SK-N-SH (cell line): ENCODE measurements at regions not wholly inside any gene's neighbourhood (a gene's known extent, or its start where the extent isn't known, plus 50 kb on each side); places are given as distances from the start of the nearest gene placed in this dataset.

ENCODE experiments used
- CTCF ChIA-PET: fragments of 300-600, 350-600 bp; formaldehyde crosslinking; extraction: SDS; loops from one replicate; lab custom pipeline; 2021; lab: Yijun Ruan, JAX
- POLR2A ChIA-PET: fragments of 350-600 bp; sonication (Branson Sonifier 250); formaldehyde crosslinking; extraction: SDS; loops from one replicate; lab custom pipeline; 2020; ENCODE audit warnings: antibody characterized with exemption, inconsistent platforms; lab: Yijun Ruan, JAX
- DNase-seq: peaks from one replicate; pipeline ENCODE4 v3.0.0; 2012
- H2AFZ ChIP-seq: fragments of 200-600 bp; sonication (generic); 2 replicates; pipeline ENCODE4 v1.8.1; 2016; ENCODE audit warnings: antibody characterized with exemption, mild to moderate bottlenecking, low read depth
- H3F3A ChIP-seq: fragments of 200-600 bp; sonication (generic); replicated peaks from 2 replicates; pipeline ENCODE3; 2016; ENCODE audit warnings: antibody characterized with exemption, mild to moderate bottlenecking; ENCODE audit not compliant: insufficient read depth
- H3K27ac ChIP-seq, 2 experiments: fragments of 200-500 bp in 1 of 2; fragments of 200-600 bp in 1 of 2; sonication (Bioruptor generic) in 1 of 2; sonication (generic), shearing (Covaris generic) in 1 of 2; 2 replicates each; pipeline versions ENCODE4 v1.5.1 to v1.6.1; 2014 to 2016; ENCODE audit warnings: low read depth in 2 of 2, inconsistent platforms in 1 of 2, low read length in 1 of 2, mild to moderate bottlenecking in 1 of 2, mixed read lengths in 1 of 2
- H3K27me3 ChIP-seq: fragments of 200-600 bp; sonication (generic), shearing (Covaris generic); 2 replicates; pipeline ENCODE4 v1.6.1; 2016; ENCODE audit warnings: mixed run types; ENCODE audit not compliant: insufficient read depth
- H3K36me3 ChIP-seq, 2 experiments: fragments of 200-500 bp in 1 of 2; fragments of 200-600 bp in 1 of 2; sonication (Bioruptor generic) in 1 of 2; sonication (generic) in 1 of 2; replicated peaks in 1 of 2; 2 replicates each; pipeline versions ENCODE3 to v1.5.1; 2014 to 2016; ENCODE audit warnings: low read length in 1 of 2, mild to moderate bottlenecking in 1 of 2; ENCODE audit not compliant: insufficient read depth in 2 of 2, control insufficient read depth in 1 of 2
- H3K4me1 ChIP-seq, 2 experiments: fragments of 200-500 bp in 1 of 2; fragments of 200-600 bp in 1 of 2; sonication (Bioruptor generic) in 1 of 2; sonication (generic), shearing (Covaris generic) in 1 of 2; 2 replicates each; pipeline versions ENCODE4 v1.5.1 to v1.6.1; 2014 to 2016; ENCODE audit warnings: low read depth in 1 of 2, low read length in 1 of 2, mixed run types in 1 of 2; ENCODE audit not compliant: insufficient read depth in 2 of 2, control insufficient read depth in 1 of 2
- H3K4me2 ChIP-seq: fragments of 200-600 bp; sonication (generic), shearing (Covaris generic); 2 replicates; pipeline ENCODE4 v1.6.1; 2017; ENCODE audit warnings: mixed run types
- H3K4me3 ChIP-seq, 2 experiments: fragments of 200-500 bp in 1 of 2; fragments of 200-600 bp in 1 of 2; sonication (Bioruptor generic) in 1 of 2; sonication (generic), shearing (Covaris generic) in 1 of 2; 2 replicates each; pipeline versions ENCODE4 v1.5.1 to v1.8.1; 2014 to 2016; ENCODE audit warnings: low read depth in 2 of 2, inconsistent platforms in 1 of 2, low read length in 1 of 2, mild to moderate bottlenecking in 1 of 2, mixed read lengths in 1 of 2, moderate library complexity in 1 of 2
- H3K79me2 ChIP-seq: fragments of 200-600 bp; sonication (generic); 2 replicates; pipeline ENCODE4 v1.8.1; 2017; ENCODE audit warnings: mild to moderate bottlenecking; ENCODE audit not compliant: insufficient read depth
- H3K9ac ChIP-seq: fragments of 200-600 bp; sonication (generic); 2 replicates; pipeline ENCODE4 v1.6.1; 2017; ENCODE audit warnings: mixed run types
- H3K9me2 ChIP-seq: fragments of 200-600 bp; sonication (generic); 2 replicates; pipeline ENCODE4 v1.6.1; 2017; ENCODE audit warnings: mixed run types
- H3K9me3 ChIP-seq: fragments of 200-600 bp; sonication (generic); 2 replicates; pipeline ENCODE4 v1.6.1; 2017; ENCODE audit warnings: mixed run types, mild to moderate bottlenecking, moderate library complexity
- H4K20me1 ChIP-seq: fragments of 200-600 bp; sonication (generic); 2 replicates; pipeline ENCODE4 v1.6.1; 2017; ENCODE audit warnings: mild to moderate bottlenecking, mixed run types; ENCODE audit not compliant: insufficient read depth
- ELF1 ChIP-seq: IDR thresholded peaks from 2 replicates; pipeline ENCODE4 v1.4.0; 2012
- EP300 ChIP-seq, 2 experiments: IDR thresholded peaks; 2 replicates each; pipeline versions ENCODE4 v1.4.0 to v1.6.1; 2012; ENCODE audit warnings: borderline replicate concordance in 1 of 2, low read depth in 1 of 2, low read length in 1 of 2
- EZH2phosphoT487 ChIP-seq: fragments of 200-600 bp; sonication (generic); IDR thresholded peaks from 2 replicates; pipeline ENCODE4 v1.6.1; 2017; ENCODE audit warnings: low read depth, mixed run types, mild to moderate bottlenecking, antibody characterized with exemption, moderate library complexity, borderline replicate concordance
- FOSL2 ChIP-seq: IDR thresholded peaks from 2 replicates; pipeline ENCODE4 v1.4.0; 2012; ENCODE audit warnings: low read depth, mild to moderate bottlenecking, moderate library complexity, borderline replicate concordance
- FOXJ3 ChIP-seq: sonication (generic); formaldehyde crosslinking; IDR thresholded peaks from 2 replicates; pipeline ENCODE4 v1.5.1; 2020; ENCODE audit warnings: mild to moderate bottlenecking, missing genetic modification reagents
- FOXM1 ChIP-seq: IDR thresholded peaks from 2 replicates; pipeline ENCODE4 v1.4.0; 2012; ENCODE audit warnings: low read depth, mild to moderate bottlenecking
- JUND ChIP-seq: IDR thresholded peaks from 2 replicates; pipeline ENCODE4 v1.4.0; 2012
- MEF2A ChIP-seq: IDR thresholded peaks from 2 replicates; pipeline ENCODE4 v1.4.0; 2012; ENCODE audit warnings: low read depth, borderline replicate concordance
- NFIC ChIP-seq: IDR thresholded peaks from 2 replicates; pipeline ENCODE4 v1.4.0; 2012; ENCODE audit warnings: borderline replicate concordance
- NRF1 ChIP-seq: IDR thresholded peaks from 2 replicates; pipeline ENCODE4 v1.6.1; 2012; ENCODE audit warnings: low read depth, mild to moderate bottlenecking, low read length
- RAD21 ChIP-seq: IDR thresholded peaks from 2 replicates; pipeline ENCODE4 v1.6.1; 2012; ENCODE audit warnings: mild to moderate bottlenecking, low read length
- RXRA ChIP-seq: IDR thresholded peaks from 2 replicates; pipeline ENCODE4 v1.4.0; 2012; ENCODE audit warnings: low read depth, mild to moderate bottlenecking, borderline replicate concordance
- SIN3A ChIP-seq: IDR thresholded peaks from 2 replicates; pipeline ENCODE4 v1.6.1; 2012; ENCODE audit warnings: low read depth, mild to moderate bottlenecking, low read length, moderate library complexity, borderline replicate concordance
- SMC3 ChIP-seq: IDR thresholded peaks from 2 replicates; pipeline ENCODE4 v1.6.1; 2012; ENCODE audit warnings: low read depth, low read length, improper control_type of control experiment
- TAF1 ChIP-seq: IDR thresholded peaks from 2 replicates; pipeline ENCODE4 v1.6.1; 2012; ENCODE audit warnings: low read depth, mild to moderate bottlenecking, low read length, moderate library complexity, borderline replicate concordance
- TCF12 ChIP-seq: IDR thresholded peaks from 2 replicates; pipeline ENCODE4 v1.4.0; 2012
- TEAD4 ChIP-seq: IDR thresholded peaks from 2 replicates; pipeline ENCODE4 v1.4.0; 2012; ENCODE audit warnings: mild to moderate bottlenecking, borderline replicate concordance; ENCODE audit not compliant: insufficient read depth
- USF2 ChIP-seq: fragments of 150-350 bp; IDR thresholded peaks from 2 replicates; pipeline ENCODE4 v1.6.1; 2017; ENCODE audit warnings: antibody characterized with exemption, low read length, low read depth, borderline replicate concordance
- YY1 ChIP-seq: IDR thresholded peaks from 2 replicates; pipeline ENCODE4 v1.4.0; 2012; ENCODE audit warnings: low read depth, mild to moderate bottlenecking
- WGBS: methylation state at CpG from one replicate; pipeline ENCODE4 v1.1.6; 2017; ENCODE audit warnings: low lambda C conversion rate; 5-methylcytosine and 5-hydroxymethylcytosine counted together
- TF ChIP-seq, protein P1 (sequence below): fragments of 150-350 bp; IDR thresholded peaks from 2 replicates; pipeline ENCODE4 v1.6.1; 2016; ENCODE audit warnings: mild to moderate bottlenecking, low read depth, low read length

GRCh38 chr10:130707389-130707979 lies 571.3 kb downstream of the GLRX3 start:
- H3K9me2 ChIP-seq = no peaks in the 10 kb centered on the region
- H4K20me1 ChIP-seq = no peaks in the 10 kb centered on the region
- no peak overlapping the region for H3K27ac ChIP-seq
- POLR2A ChIA-PET = no interaction called here
- H3K27me3 ChIP-seq = no peaks in the 10 kb centered on the region
- no peaks in the 10 kb centered on the region for H3K36me3 ChIP-seq
- no peak overlapping the region for H3K9ac ChIP-seq
- H3K79me2 ChIP-seq = no peaks in the 10 kb centered on the region
- no peak overlapping the region for H3K4me2 ChIP-seq
- H3K9me3 ChIP-seq = no peaks in the 10 kb centered on the region
- CTCF ChIA-PET = interaction anchor here (1.3 to 2.0 kb wide), 2 partner anchors 10 to 11 kb away, joined by 3 to 10 read pairs; no protein-coding TSS in a partner anchor
- TF ChIP-seq TCF12 (no peak), SMC3 (no peak), SIN3A (no peak), RAD21 (no peak), TEAD4 (no peak), EP300 (IDR thresholded peaks at IDR 0.05; ENCODE audit: borderline replicate concordance in 1 of 2, low read depth in 1 of 2, low read length in 1 of 2) (no peak), TAF1 (no peak), EZH2phosphoT487 (no peak), FOSL2 (no peak), YY1 (no peak), NRF1 (no peak), USF2 (no peak), NFIC (no peak), MEF2A (no peak), FOXM1 (no peak), FOXJ3 (CRISPR knock-in tag) (no peak)
- TF ChIP-seq, protein P1, sequence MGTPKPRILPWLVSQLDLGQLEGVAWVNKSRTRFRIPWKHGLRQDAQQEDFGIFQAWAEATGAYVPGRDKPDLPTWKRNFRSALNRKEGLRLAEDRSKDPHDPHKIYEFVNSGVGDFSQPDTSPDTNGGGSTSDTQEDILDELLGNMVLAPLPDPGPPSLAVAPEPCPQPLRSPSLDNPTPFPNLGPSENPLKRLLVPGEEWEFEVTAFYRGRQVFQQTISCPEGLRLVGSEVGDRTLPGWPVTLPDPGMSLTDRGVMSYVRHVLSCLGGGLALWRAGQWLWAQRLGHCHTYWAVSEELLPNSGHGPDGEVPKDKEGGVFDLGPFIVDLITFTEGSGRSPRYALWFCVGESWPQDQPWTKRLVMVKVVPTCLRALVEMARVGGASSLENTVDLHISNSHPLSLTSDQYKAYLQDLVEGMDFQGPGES = no peak
- H3K4me3 ChIP-seq = no peak overlapping the region
- H3F3A ChIP-seq = no peaks in the 10 kb centered on the region
- H2AFZ ChIP-seq = no peak overlapping the region
- 30% methylated on average over 6 of the region's 7 CpGs for WGBS
- DNase-seq = no peak
- no peaks in the 10 kb centered on the region for H3K4me1 ChIP-seq

DNA sequence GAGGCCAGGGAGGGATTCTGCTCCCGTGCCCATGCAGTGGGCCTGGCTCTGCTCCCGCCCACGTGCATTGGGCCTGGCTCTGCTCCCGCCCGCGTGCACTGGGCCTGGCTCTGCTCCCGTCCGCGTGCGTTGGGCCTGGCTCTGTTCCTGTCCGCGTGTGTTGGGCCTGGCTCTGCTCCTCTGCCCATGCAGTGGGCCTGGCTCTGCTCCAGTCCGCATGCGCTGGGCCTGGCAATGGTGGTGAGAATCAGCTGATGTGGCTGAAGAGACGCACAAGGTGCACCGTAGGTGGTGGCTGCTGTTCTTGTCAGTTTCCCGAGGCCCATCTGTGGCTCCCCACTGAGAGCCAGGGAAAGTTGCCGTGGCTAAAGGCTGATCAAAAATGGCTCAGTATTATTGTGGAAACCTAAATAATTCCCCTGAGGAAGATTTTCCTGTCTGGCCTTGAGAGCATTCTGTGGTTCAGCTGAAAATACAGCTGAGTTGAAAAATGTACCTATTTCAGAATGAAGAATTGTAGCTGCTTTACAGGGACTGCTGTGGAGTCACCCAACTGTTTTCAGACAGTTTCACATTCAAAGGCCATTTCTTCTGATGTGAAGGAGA lies 572.4 kb downstream of the GLRX3 start:
- no peaks in the 10 kb centered on the region for H3K79me2 ChIP-seq
- WGBS = 60% methylated on average over 4 of the region's 18 CpGs
- H3K9me3 ChIP-seq = no peaks in the 10 kb centered on the region
- no peaks in the 10 kb centered on the region for H3K9me2 ChIP-seq
- no peaks in the 10 kb centered on the region for H3F3A ChIP-seq
- no peak overlapping the region for H3K27ac ChIP-seq
- H2AFZ ChIP-seq = no peak overlapping the region
- TF ChIP-seq TCF12 (no peak), RXRA (no peak), FOXM1 (no peak), SIN3A (no peak), SMC3 (no peak), ELF1 (no peak), JUND (no peak), MEF2A (no peak), YY1 (no peak)
- no peaks in the 10 kb centered on the region for H3K36me3 ChIP-seq
- no peaks in the 10 kb centered on the region for H3K4me1 ChIP-seq
- ChIA-PET CTCF (interaction anchor here (2.0 kb wide), 1 partner anchor 11 kb away, joined by 10 read pairs; no protein-coding TSS in a partner anchor), POLR2A (no interaction called here)
- DNase-seq = no peak
- H4K20me1 ChIP-seq = no peaks in the 10 kb centered on the region
- H3K4me2 ChIP-seq = no peak overlapping the region
- H3K9ac ChIP-seq = no peak overlapping the region
- H3K4me3 ChIP-seq = no peak overlapping the region
- H3K27me3 ChIP-seq = no peaks in the 10 kb centered on the region
